H1 (cell line): ENCODE measurements at regions not wholly inside any gene's neighbourhood (a gene's known extent, or its start where the extent isn't known, plus 50 kb on each side); places are given as distances from the start of the nearest gene placed in this dataset.
A peak's percentile ranks its signal among the peaks of the same experiment; 100 is the strongest.

Experiments used
- TEAD4 ChIP-seq: IDR thresholded peaks from 2 replicates; pipeline ENCODE4 v1.6.1; 2012; ENCODE audit warnings: low read depth, low read length, inconsistent platforms, mixed read lengths

GRCh38 chr7:137086896-137087295 is 218.4 kb downstream of the CHRM2 start (continued):
- peak; percentile 59; the same call in 1 of the 2 replicates for TF ChIP-seq TEAD4
